ENCODE measurements at regions not wholly inside any gene's neighbourhood (a gene's known extent, or its start where the extent isn't known, plus 50 kb on each side); places are given as distances from the start of the nearest gene placed in this dataset.

- DNase-seq, result peak; percentile 52
- no peak for TF ChIP-seq EZH2 (IDR thresholded peaks at IDR 0.05; ENCODE audit: low read length, unreplicated experiment)
- TF ChIP-seq, protein P1, sequence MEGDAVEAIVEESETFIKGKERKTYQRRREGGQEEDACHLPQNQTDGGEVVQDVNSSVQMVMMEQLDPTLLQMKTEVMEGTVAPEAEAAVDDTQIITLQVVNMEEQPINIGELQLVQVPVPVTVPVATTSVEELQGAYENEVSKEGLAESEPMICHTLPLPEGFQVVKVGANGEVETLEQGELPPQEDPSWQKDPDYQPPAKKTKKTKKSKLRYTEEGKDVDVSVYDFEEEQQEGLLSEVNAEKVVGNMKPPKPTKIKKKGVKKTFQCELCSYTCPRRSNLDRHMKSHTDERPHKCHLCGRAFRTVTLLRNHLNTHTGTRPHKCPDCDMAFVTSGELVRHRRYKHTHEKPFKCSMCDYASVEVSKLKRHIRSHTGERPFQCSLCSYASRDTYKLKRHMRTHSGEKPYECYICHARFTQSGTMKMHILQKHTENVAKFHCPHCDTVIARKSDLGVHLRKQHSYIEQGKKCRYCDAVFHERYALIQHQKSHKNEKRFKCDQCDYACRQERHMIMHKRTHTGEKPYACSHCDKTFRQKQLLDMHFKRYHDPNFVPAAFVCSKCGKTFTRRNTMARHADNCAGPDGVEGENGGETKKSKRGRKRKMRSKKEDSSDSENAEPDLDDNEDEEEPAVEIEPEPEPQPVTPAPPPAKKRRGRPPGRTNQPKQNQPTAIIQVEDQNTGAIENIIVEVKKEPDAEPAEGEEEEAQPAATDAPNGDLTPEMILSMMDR (conservative IDR thresholded peaks at IDR 0.05; ENCODE audit: low read depth, low read length), result no peak
- no peak for TF ChIP-seq EZH2phosphoT487 (IDR thresholded peaks at IDR 0.05; ENCODE audit: borderline replicate concordance, low read length)
- BruUV-seq (replicated peaks), result no TSS peak
- no peaks in the 10 kb centered on the region for H4K20me1 ChIP-seq (ENCODE audit: low read length)
- peak; percentile 56 for ATAC-seq
- H3K4me1 ChIP-seq (ENCODE audit: insufficient read depth, low read length), result peaks cover 18% of the 10 kb centered on the region
- H3K27me3 ChIP-seq (ENCODE audit: low read length), result no peaks in the 10 kb centered on the region
- no peaks in the 10 kb centered on the region for H3K9me3 ChIP-seq (ENCODE audit: low read length)
- ChIA-PET POLR2A (ENCODE audit: unreplicated experiment) (no interaction called here), CTCF (interaction anchor here (1.4 kb wide), 1 partner anchor 116 kb away, joined by 3 read pairs; no protein-coding TSS in a partner anchor)
- H3K4me3 ChIP-seq (ENCODE audit: low read length), result peak overlapping the region; percentile 7; the same call in 1 of the 2 replicates
- intact Hi-C loops (cut with micrococcal nuclease), result loop anchor here (2.0 kb wide), 1 partner anchor 34 kb away; no protein-coding TSS in a partner anchor
- peak overlapping the region; percentile 9; the same call in 1 of the 2 replicates for H3K9ac ChIP-seq (ENCODE audit: low read length)
- H3K79me2 ChIP-seq (ENCODE audit: low read length), result peaks cover 7% of the 10 kb centered on the region; the same call in 1 of the 2 replicates
- H3K36me3 ChIP-seq (ENCODE audit: low read depth, low read length), result no peaks in the 10 kb centered on the region
- peaks cover 3% of the 10 kb centered on the region for H3F3A ChIP-seq (ENCODE audit: low read length, unreplicated experiment)
- peak overlapping the region; percentile 9; the same call in 1 of the 2 replicates for H2AFZ ChIP-seq (ENCODE audit: low read length)
- no peaks in the 10 kb centered on the region for H3K9me2 ChIP-seq (replicated peaks; ENCODE audit: low read length)
- peak overlapping the region; percentile 63 for H3K4me2 ChIP-seq (ENCODE audit: low read length)
- peak overlapping the region; percentile 74 for H3K27ac ChIP-seq (ENCODE audit: low read length)
Observed at GRCh38 chr1:232511172-232511571, 118.8 kb downstream of the SIPA1L2 start.

DNA sequence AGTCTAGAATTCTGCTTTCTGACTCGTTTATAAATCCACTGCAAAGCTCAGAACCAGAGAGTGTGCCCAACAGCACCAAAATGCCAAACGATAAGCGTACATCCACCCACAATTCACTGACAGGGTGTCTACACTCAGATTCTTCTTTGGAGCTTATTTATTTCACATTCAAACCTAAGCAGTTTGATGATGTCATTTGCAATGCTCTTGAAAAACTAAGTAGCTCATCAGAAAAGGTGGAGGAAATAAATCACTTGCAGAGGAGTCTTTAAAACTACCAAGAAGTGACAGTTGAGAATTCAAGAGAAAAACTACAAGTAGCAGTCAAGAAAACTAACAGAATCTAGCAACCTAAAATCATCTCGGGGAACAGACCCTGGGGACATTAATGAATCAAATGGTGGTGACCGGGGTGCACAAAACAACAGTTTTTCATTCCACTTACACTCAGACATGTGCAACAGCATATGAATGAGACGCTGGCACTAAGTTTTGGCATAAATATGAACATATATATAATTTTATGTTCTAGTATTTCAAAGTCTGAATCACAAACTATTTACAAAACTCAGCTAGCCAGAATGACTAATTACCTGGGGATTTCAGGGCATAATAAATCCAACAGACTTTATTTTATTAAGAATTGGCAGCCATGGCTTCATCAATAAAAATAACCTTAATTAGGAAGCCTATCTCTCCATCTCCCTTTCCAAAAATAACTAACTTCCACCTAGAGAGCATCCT is 119.4 kb downstream of the SIPA1L2 start:
- ATAC-seq (peak; percentile 84), DNase-seq (peak; percentile 71)
- POLR2A ChIA-PET (ENCODE audit: unreplicated experiment), result no interaction called here
- H4K20me1 ChIP-seq (ENCODE audit: low read length), result no peaks in the 10 kb centered on the region
- peak overlapping the region; percentile 63 for H3K4me2 ChIP-seq (ENCODE audit: low read length)
- no peaks in the 10 kb centered on the region for H3K9me2 ChIP-seq (replicated peaks; ENCODE audit: low read length)
- no peaks in the 10 kb centered on the region for H3K27me3 ChIP-seq (ENCODE audit: low read length)
- peak overlapping the region; percentile 12; the same call in 1 of the 2 replicates for H2AFZ ChIP-seq (ENCODE audit: low read length)
- BruUV-seq (replicated peaks), result no TSS peak
- no peak for TF ChIP-seq EZH2 (IDR thresholded peaks at IDR 0.05; ENCODE audit: low read length, unreplicated experiment)
- TF ChIP-seq, protein P1 (conservative IDR thresholded peaks at IDR 0.05; ENCODE audit: low read depth, low read length), result no peak
- peak overlapping the region; percentile 74 for H3K27ac ChIP-seq (ENCODE audit: low read length)
- H3F3A ChIP-seq (ENCODE audit: low read length, unreplicated experiment), result peaks cover 3% of the 10 kb centered on the region
- peak overlapping the region; percentile 9; the same call in 1 of the 2 replicates for H3K4me3 ChIP-seq (ENCODE audit: low read length)
- peak overlapping the region; percentile 9; the same call in 1 of the 2 replicates for H3K9ac ChIP-seq (ENCODE audit: low read length)
- peaks cover 18% of the 10 kb centered on the region for H3K4me1 ChIP-seq (ENCODE audit: insufficient read depth, low read length)
- no peaks in the 10 kb centered on the region for H3K36me3 ChIP-seq (ENCODE audit: low read depth, low read length)
- intact Hi-C loops (cut with micrococcal nuclease), result loop anchor here (2.0 kb wide), 1 partner anchor 34 kb away; no protein-coding TSS in a partner anchor
- CTCF ChIA-PET, result interaction anchor here (1.4 kb wide), 1 partner anchor 117 kb away, joined by 3 read pairs; no protein-coding TSS in a partner anchor
- H3K9me3 ChIP-seq (ENCODE audit: low read length), result no peaks in the 10 kb centered on the region
- H3K79me2 ChIP-seq (ENCODE audit: low read length), result peaks cover 7% of the 10 kb centered on the region; the same call in 1 of the 2 replicates

GRCh38 chr1:232509570-232509969 is 120.4 kb downstream of the SIPA1L2 start:
- Histone ChIP-seq H3K4me3 (ENCODE audit: low read length) (no peak overlapping the region), H3K4me1 (ENCODE audit: insufficient read depth, low read length) (peaks cover 18% of the 10 kb centered on the region), H3K27me3 (ENCODE audit: low read length) (no peaks in the 10 kb centered on the region), H4K20me1 (ENCODE audit: low read length) (no peaks in the 10 kb centered on the region), H2AFZ (ENCODE audit: low read length) (no peak overlapping the region), H3K9ac (ENCODE audit: low read length) (no peak overlapping the region), H3K4me2 (ENCODE audit: low read length) (no peak overlapping the region), H3K27ac (ENCODE audit: low read length) (no peak overlapping the region), H3K36me3 (ENCODE audit: low read depth, low read length) (no peaks in the 10 kb centered on the region), H3F3A (ENCODE audit: low read length, unreplicated experiment) (peaks cover 3% of the 10 kb centered on the region), H3K79me2 (ENCODE audit: low read length) (peaks cover 7% of the 10 kb centered on the region; the same call in 1 of the 2 replicates), H3K9me3 (ENCODE audit: low read length) (no peaks in the 10 kb centered on the region), H3K9me2 (replicated peaks; ENCODE audit: low read length) (no peaks in the 10 kb centered on the region)
- DNase-seq (no peak), ATAC-seq (no peak)
- no TSS peak for BruUV-seq (replicated peaks)
- CTCF ChIA-PET, result no interaction called here
- POLR2A ChIA-PET (ENCODE audit: unreplicated experiment), result no interaction called here
- TF ChIP-seq EZH2 (IDR thresholded peaks at IDR 0.05; ENCODE audit: low read length, unreplicated experiment), result no peak
- no peak for TF ChIP-seq EZH2phosphoT487 (IDR thresholded peaks at IDR 0.05; ENCODE audit: borderline replicate concordance, low read length)
- TF ChIP-seq, protein P1 (conservative IDR thresholded peaks at IDR 0.05; ENCODE audit: low read depth, low read length), result no peak
- intact Hi-C loops (cut with micrococcal nuclease), result no loop called here

Measured in PC-3 (cell line).